ENCODE measurements at regions not wholly inside any gene's neighbourhood (a gene's known extent, or its start where the extent isn't known, plus 50 kb on each side); places are given as distances from the start of the nearest gene placed in this dataset.

DNA sequence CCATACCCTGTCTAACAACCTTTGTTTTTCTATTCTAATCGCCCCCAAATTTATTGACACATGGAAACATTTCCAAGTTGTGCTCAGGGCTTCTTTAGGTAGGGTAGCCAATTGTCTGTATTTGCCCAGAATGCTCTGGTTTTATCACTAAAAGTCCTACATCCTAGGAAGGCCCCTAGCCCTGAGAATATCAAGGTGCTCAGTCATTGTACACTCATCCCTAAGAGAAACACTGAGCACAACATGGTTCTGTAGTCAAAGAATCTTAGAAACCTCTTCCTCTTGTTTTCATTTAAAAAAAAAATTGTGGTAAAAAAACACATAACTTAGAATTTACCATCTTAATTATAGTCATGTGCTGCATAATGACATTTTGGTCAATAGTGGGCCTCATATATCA is 69.0 kb upstream of the BASP1 start:
- Histone ChIP-seq H3K36me3 (ENCODE audit: control insufficient read depth, insufficient read depth, low read length) (no peaks in the 10 kb centered on the region), H3K27me3 (ENCODE audit: control insufficient read depth, insufficient read depth, low read length) (peaks cover 2% of the 10 kb centered on the region), H3K4me3 (ENCODE audit: low read depth, low read length) (no peak overlapping the region)
- no peak for FAIRE-seq
- TF ChIP-seq CTCF (IDR thresholded peaks at IDR 0.05; ENCODE audit: insufficient read depth, low read length, severe bottlenecking) = no peak
- DNase-seq (ENCODE audit: low read depth) = no peak

DNA sequence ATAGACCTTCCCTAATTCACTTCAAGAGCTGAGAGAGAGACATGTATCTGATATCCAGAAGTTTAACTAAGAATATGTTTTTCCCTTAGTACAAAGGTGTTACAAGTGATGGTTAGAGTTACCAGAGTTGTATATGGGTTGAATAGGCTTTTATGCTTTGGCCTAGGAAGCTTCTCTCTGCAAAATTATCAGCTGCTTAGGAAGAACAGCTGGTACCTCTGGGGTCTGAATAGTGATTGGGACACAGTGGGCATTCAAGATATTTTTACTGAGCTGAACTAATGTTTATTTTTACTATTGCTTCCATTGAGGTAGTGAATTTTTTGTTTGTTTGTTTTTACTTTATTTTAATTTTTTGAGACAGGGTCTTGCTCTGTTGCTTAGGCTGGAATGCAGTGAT is 67.6 kb upstream of the BASP1 start:
- FAIRE-seq = no peak
- TF ChIP-seq CTCF (IDR thresholded peaks at IDR 0.05; ENCODE audit: insufficient read depth, low read length, severe bottlenecking) = no peak

GRCh38 chr5:17150531-17150930 is 66.9 kb upstream of the BASP1 start:
- DNase-seq (ENCODE audit: low read depth) = no peak
- no peaks in the 10 kb centered on the region for H3K27me3 ChIP-seq (ENCODE audit: control insufficient read depth, insufficient read depth, low read length)
- no peak for FAIRE-seq
- no peak for TF ChIP-seq CTCF (IDR thresholded peaks at IDR 0.05; ENCODE audit: insufficient read depth, low read length, severe bottlenecking)
- H3K4me3 ChIP-seq (ENCODE audit: low read depth, low read length) = no peak overlapping the region
- no peaks in the 10 kb centered on the region for H3K36me3 ChIP-seq (ENCODE audit: control insufficient read depth, insufficient read depth, low read length)

More for the DNA sequence above, 67.6 kb upstream of the BASP1 start:
- Histone ChIP-seq H3K36me3 (ENCODE audit: control insufficient read depth, insufficient read depth, low read length) (no peaks in the 10 kb centered on the region), H3K27me3 (ENCODE audit: control insufficient read depth, insufficient read depth, low read length) (no peaks in the 10 kb centered on the region), H3K4me3 (ENCODE audit: low read depth, low read length) (no peak overlapping the region)
- no peak for DNase-seq (ENCODE audit: low read depth)

- Histone ChIP-seq H3K36me3 (ENCODE audit: control insufficient read depth, insufficient read depth, low read length) (no peaks in the 10 kb centered on the region), H3K4me3 (ENCODE audit: low read depth, low read length) (no peak overlapping the region), H3K27me3 (ENCODE audit: control insufficient read depth, insufficient read depth, low read length) (no peaks in the 10 kb centered on the region)
- DNase-seq (ENCODE audit: low read depth) (no peak), FAIRE-seq (no peak)
- no peak for TF ChIP-seq CTCF (IDR thresholded peaks at IDR 0.05; ENCODE audit: insufficient read depth, low read length, severe bottlenecking)
These were observed 65.7 kb upstream of the BASP1 start for GRCh38 chr5:17151686-17152085.

- peak; percentile 97 for DNase-seq (ENCODE audit: low read depth)
- no peaks in the 10 kb centered on the region for H3K27me3 ChIP-seq (ENCODE audit: control insufficient read depth, insufficient read depth, low read length)
- peak; percentile 7 for FAIRE-seq
- H3K36me3 ChIP-seq (ENCODE audit: control insufficient read depth, insufficient read depth, low read length) = no peaks in the 10 kb centered on the region
- H3K4me3 ChIP-seq (ENCODE audit: low read depth, low read length) = no peak overlapping the region
- TF ChIP-seq CTCF (IDR thresholded peaks at IDR 0.05; ENCODE audit: insufficient read depth, low read length, severe bottlenecking) = no peak
These were observed 63.0 kb upstream of the BASP1 start for GRCh38 chr5:17154211-17154996.

GRCh38 chr5:17156463-17156862 is 61.0 kb upstream of the BASP1 start:
- no peaks in the 10 kb centered on the region for H3K36me3 ChIP-seq (ENCODE audit: control insufficient read depth, insufficient read depth, low read length)
- FAIRE-seq (no peak), DNase-seq (ENCODE audit: low read depth) (peak; percentile 78)
- no peak overlapping the region for H3K4me3 ChIP-seq (ENCODE audit: low read depth, low read length)
- TF ChIP-seq CTCF (IDR thresholded peaks at IDR 0.05; ENCODE audit: insufficient read depth, low read length, severe bottlenecking) = no peak
- H3K27me3 ChIP-seq (ENCODE audit: control insufficient read depth, insufficient read depth, low read length) = no peaks in the 10 kb centered on the region

Data from bronchial epithelial cell (primary cell).